Calu3 (cell line): ENCODE measurements at regions not wholly inside any gene's neighbourhood (a gene's known extent, or its start where the extent isn't known, plus 50 kb on each side); places are given as distances from the start of the nearest gene placed in this dataset.

ENCODE experiments used
- BruUV-seq: library from RNA; stranded (reverse); fragments of 400-500 nt; replicated peaks from 2 replicates; lab custom pipeline; 2021; lab: Mats Ljungman, UMichigan
- CTCF ChIA-PET: fragments of 300-600 bp; sonication (Branson Sonifier 250); formaldehyde crosslinking; loops from one replicate; lab custom pipeline; 2022; ENCODE audit warnings: antibody characterized with exemption; lab: Charles Lee
- DNase-seq: peaks from one replicate; pipeline ENCODE4 v3.0.0; 2022
- H3K27ac Mint-ChIP-seq: one replicate; pipeline ENCODE4 v1.8.0; 2022; ENCODE audit warnings: mixed read lengths; ENCODE audit not compliant: unreplicated experiment
- H3K27me3 Mint-ChIP-seq: one replicate; pipeline ENCODE4 v1.8.0; 2022; ENCODE audit warnings: mixed read lengths; ENCODE audit not compliant: unreplicated experiment
- H3K36me3 Mint-ChIP-seq: one replicate; pipeline ENCODE4 v1.8.0; 2022; ENCODE audit warnings: mild to moderate bottlenecking, moderate library complexity, mixed read lengths; ENCODE audit not compliant: insufficient read depth, unreplicated experiment
- H3K4me1 Mint-ChIP-seq: one replicate; pipeline ENCODE4 v1.8.0; 2022; ENCODE audit warnings: mild to moderate bottlenecking, low read depth, mixed read lengths; ENCODE audit not compliant: unreplicated experiment
- H3K4me3 Mint-ChIP-seq: one replicate; pipeline ENCODE4 v1.8.0; 2022; ENCODE audit warnings: mild to moderate bottlenecking, low read depth, moderate library complexity, mixed read lengths; ENCODE audit not compliant: unreplicated experiment
- H3K9me3 Mint-ChIP-seq: one replicate; pipeline ENCODE4 v1.8.0; 2022; ENCODE audit warnings: low read depth, mixed read lengths; ENCODE audit not compliant: unreplicated experiment
- intact Hi-C: fragments of 100-400 bp; cut with micrococcal nuclease; formaldehyde crosslinking; loops from one replicate; pipeline ENCODE4 v1.10.0; 2022; ENCODE audit not compliant: unreplicated experiment
- TF ChIP-seq, protein P1 (sequence below): fragments of 200-600 bp; IDR thresholded peaks from one replicate; pipeline ENCODE4 v1.8.0; 2022; ENCODE audit warnings: antibody characterized with exemption; ENCODE audit not compliant: unreplicated experiment

DNA sequence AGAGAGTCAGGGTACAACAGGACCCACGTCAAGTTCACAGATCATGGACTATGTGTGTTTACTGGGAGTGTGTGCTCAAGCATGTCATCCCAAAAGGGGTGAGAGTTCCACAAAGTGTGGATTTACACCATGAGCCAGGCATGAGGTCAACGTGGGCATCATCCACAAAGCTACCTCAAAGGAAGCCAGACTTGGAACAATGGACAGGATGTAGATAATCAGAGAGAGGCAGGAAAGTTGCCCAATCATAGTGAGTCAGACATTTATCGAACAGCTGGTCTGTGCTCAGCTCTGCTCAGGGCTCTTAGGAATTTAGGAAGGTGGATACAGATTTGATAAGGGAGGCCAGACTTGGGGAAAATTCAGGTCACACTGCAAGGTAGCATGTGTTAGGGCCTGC lies 317.2 kb upstream of the CDYL start:
- H3K4me3 Mint-ChIP-seq: no peak overlapping the region
- no TSS peak for BruUV-seq
- CTCF ChIA-PET: no interaction called here
- intact Hi-C loops: no loop called here
- no peaks in the 10 kb centered on the region for H3K36me3 Mint-ChIP-seq
- peak overlapping the region; percentile 62 for H3K27ac Mint-ChIP-seq
- peaks cover 15% of the 10 kb centered on the region for H3K4me1 Mint-ChIP-seq
- peak; percentile 28 for DNase-seq
- TF ChIP-seq, protein P1, sequence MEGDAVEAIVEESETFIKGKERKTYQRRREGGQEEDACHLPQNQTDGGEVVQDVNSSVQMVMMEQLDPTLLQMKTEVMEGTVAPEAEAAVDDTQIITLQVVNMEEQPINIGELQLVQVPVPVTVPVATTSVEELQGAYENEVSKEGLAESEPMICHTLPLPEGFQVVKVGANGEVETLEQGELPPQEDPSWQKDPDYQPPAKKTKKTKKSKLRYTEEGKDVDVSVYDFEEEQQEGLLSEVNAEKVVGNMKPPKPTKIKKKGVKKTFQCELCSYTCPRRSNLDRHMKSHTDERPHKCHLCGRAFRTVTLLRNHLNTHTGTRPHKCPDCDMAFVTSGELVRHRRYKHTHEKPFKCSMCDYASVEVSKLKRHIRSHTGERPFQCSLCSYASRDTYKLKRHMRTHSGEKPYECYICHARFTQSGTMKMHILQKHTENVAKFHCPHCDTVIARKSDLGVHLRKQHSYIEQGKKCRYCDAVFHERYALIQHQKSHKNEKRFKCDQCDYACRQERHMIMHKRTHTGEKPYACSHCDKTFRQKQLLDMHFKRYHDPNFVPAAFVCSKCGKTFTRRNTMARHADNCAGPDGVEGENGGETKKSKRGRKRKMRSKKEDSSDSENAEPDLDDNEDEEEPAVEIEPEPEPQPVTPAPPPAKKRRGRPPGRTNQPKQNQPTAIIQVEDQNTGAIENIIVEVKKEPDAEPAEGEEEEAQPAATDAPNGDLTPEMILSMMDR: no peak
- H3K9me3 Mint-ChIP-seq: no peaks in the 10 kb centered on the region
- H3K27me3 Mint-ChIP-seq: no peaks in the 10 kb centered on the region

DNA sequence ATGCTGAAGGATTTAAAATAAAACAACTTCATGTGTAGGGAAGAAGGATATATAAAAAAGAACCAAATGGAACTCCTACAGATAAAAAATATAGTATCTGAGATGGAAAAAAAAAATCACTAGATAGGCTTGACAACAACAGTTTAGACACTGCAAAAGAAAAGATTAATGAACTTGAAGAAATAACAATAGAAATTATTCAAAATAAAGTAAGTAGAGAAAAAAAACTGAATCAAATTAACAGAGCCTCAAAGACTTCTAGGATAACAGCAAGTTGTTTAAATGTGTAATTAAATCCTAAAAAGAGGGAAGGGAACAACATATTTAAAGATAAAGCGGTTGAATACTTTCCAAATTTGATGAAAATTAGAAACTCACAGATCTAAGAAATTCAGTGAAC lies 316.3 kb upstream of the ECI2 start:
- Mint-ChIP-seq H3K9me3 (peaks cover 6% of the 10 kb centered on the region), H3K36me3 (no peaks in the 10 kb centered on the region), H3K4me1 (no peaks in the 10 kb centered on the region), H3K4me3 (no peak overlapping the region), H3K27ac (no peak overlapping the region), H3K27me3 (no peaks in the 10 kb centered on the region)
- DNase-seq: no peak
- TF ChIP-seq, protein P1: no peak
- no TSS peak for BruUV-seq
- intact Hi-C loops: no loop called here
- CTCF ChIA-PET: interaction anchor here (0.6 kb wide), 1 partner anchor 361 kb away, joined by 6 read pairs; no protein-coding TSS in a partner anchor

DNA sequence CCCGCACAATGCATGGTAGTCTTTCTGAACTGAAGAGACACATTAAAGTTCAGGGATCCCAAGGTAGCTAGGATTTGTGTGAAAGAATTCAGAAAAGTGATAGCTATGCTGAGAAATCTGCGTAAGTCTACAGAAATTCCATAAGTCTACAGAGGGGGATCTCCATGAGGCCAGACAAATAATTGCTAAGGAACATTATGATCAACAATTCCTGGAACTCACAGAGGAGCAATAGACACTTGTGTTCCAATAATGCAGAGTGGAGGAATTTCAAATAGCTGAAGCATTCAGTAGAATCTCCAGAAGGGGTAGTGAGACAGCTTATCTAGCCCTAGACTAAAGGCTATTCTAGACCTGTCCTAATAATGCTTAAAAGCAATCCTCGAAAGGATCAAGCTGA lies 315.7 kb upstream of the ECI2 start:
- H3K27ac Mint-ChIP-seq: no peak overlapping the region
- TF ChIP-seq, protein P1: no peak
- H3K36me3 Mint-ChIP-seq: no peaks in the 10 kb centered on the region
- DNase-seq: no peak
- no peaks in the 10 kb centered on the region for H3K4me1 Mint-ChIP-seq
- BruUV-seq: no TSS peak
- H3K9me3 Mint-ChIP-seq: peaks cover 6% of the 10 kb centered on the region
- CTCF ChIA-PET: no interaction called here
- H3K27me3 Mint-ChIP-seq: no peaks in the 10 kb centered on the region
- H3K4me3 Mint-ChIP-seq: no peak overlapping the region
- intact Hi-C loops: no loop called here

DNA sequence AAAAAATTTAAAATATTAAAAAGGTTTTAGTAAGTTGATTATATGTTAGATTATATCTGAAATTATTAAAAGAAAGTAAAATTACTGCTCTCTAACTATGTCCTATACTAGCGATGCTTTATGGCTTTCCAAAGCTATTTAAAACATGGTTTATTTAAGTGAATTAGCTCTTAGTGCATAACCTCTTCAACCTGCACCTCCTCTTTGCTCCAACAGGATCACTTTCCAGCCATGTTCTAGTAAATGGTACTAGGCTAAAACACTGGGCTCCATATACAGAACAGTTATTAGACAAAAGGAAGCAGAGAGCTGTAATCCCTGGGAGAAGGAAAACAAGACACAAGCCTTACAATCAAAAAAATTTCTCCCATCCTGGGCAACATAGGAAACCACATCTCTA lies 314.9 kb upstream of the ECI2 start:
- Mint-ChIP-seq H3K36me3 (no peaks in the 10 kb centered on the region), H3K4me1 (no peaks in the 10 kb centered on the region), H3K27ac (no peak overlapping the region), H3K27me3 (no peaks in the 10 kb centered on the region), H3K9me3 (peaks cover 6% of the 10 kb centered on the region), H3K4me3 (no peak overlapping the region)
- no peak for DNase-seq
- intact Hi-C loops: no loop called here
- BruUV-seq: no TSS peak
- TF ChIP-seq, protein P1: no peak
- CTCF ChIA-PET: no interaction called here

DNA sequence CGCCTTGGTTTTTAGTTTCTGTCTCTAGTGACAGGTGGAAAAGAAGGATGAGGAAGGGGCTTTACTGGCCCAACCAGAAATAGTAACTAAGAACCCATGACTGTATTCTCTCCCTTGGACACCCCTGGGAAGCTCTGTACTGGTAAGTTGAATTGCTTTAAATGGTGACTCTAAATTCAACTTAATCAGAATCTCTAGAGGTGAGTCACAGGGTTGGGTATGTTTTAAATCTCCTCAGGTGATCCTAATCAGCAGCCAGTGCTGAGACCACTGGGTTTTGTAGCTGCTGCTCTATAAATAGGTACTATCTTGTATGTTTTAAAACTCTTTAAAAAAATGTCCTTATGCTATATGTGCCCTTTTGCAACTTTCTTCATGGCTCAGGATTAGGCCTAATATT lies 314.0 kb upstream of the ECI2 start:
- BruUV-seq: no TSS peak
- no peak for DNase-seq
- H3K27me3 Mint-ChIP-seq: no peaks in the 10 kb centered on the region
- no peaks in the 10 kb centered on the region for H3K36me3 Mint-ChIP-seq
- TF ChIP-seq, protein P1: no peak
- peaks cover 6% of the 10 kb centered on the region for H3K9me3 Mint-ChIP-seq
- no peaks in the 10 kb centered on the region for H3K4me1 Mint-ChIP-seq
- no peak overlapping the region for H3K27ac Mint-ChIP-seq
- intact Hi-C loops: no loop called here
- no peak overlapping the region for H3K4me3 Mint-ChIP-seq
- CTCF ChIA-PET: no interaction called here
